NCI-H460 (cell line): ENCODE measurements at regions not wholly inside any gene's neighbourhood (a gene's known extent, or its start where the extent isn't known, plus 50 kb on each side); places are given as distances from the start of the nearest gene placed in this dataset.

Source experiments
- DNase-seq: peaks from one replicate; pipeline ENCODE4 v3.0.0-alpha.2; 2016; ENCODE audit warnings: low read depth; ENCODE audit errors: extremely low read depth

- DNase-seq = no peak
These were observed 311.2 kb downstream of the OSR1 start for GRCh38 chr2:19046986-19047780.

GRCh38 chr2:19045151-19045550, 313.3 kb downstream of the OSR1 start:
- no peak for DNase-seq

- no peak for DNase-seq
These were observed 314.5 kb downstream of the OSR1 start for GRCh38 chr2:19043893-19044292.

DNA sequence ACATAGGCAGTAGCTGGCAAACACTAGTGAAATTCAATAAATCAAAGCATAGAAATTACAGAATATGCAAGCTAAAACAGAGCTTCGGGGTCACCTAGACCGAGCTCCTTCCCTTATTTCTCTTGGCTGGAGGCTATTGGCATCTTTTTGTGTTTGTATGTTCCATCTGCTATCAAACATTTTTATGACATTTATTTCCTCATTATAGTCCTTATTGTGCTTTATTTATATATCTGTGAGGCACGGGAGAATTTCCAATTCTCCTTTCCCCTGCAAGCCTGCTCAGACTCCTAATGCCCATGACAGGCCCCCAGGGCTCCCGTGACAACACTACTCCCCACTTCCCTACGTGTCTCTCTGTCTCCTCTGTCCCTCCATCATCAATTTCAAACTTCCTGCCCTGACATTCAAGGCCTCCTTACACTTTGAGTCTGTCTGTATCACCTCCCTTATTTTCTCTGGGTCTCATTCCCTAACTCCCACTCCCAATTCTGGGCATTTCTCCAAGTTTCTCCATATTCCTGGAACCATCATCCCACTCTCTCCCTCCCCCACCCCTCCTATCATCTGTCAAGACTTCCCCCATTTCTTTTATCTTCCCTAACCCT, 316.9 kb downstream of the OSR1 start:
- DNase-seq = no peak

DNA sequence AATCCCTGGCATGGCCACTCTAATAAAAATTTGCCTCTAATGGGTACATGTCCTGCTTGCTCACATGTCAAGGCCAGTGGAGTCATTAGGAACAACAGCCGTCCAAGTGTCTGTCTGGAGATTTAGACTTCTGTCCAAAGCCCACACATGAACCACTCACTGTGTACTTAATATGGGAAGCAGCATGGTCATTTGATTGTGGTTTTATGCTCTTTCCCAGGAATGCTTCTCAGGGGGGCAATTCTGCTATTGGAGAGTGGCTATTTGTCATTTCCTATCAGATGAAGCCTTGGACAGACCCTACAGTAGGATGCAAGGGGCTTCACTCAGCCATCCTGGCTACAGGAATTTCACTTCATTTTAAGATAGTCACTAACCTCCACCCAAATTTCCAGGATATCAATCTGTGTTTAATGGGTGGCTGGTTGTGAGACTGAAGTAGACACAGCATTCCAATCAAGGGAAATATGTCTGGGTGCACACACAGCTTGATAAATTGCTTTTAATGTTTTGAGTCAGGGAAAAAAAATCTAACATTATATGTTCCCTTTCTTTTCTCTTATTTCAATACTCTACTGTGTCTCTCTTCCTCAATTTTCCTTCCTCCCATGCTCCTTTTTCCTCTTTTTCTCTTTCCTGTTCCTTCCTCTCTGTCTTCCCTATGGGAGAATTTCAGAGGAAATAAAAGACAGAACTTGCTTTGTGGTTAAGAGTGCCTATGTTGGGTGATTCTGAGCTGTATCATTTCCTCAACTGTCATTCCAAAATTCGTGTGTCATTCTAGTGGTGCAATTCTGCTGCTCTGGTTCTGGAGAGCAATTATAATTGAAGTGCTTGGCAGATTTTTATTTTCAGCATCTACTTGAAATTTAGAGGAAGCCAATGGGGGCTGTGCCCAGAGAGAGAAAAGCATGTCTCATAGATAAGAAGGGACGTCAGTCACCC, 320.1 kb downstream of the OSR1 start:
- no peak for DNase-seq

DNA sequence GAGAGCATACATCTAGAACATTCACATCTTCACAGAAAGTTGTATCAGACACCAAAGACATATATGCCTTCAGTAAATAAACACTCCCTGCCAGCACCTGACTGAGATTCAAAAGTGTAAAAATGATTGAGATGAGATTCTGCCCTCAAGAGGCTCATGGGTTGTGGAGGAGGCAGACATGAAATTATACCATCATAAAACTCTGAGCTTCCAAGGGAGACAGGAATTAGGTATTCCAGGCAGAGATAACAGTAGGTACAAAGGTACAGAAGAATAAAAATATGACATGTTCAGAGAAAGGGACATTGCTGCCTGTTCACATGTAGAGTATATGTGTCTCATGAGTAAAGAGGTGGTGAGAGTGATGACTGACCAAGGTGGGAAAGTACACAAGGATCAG, 322.3 kb downstream of the OSR1 start:
- DNase-seq = no peak

DNA sequence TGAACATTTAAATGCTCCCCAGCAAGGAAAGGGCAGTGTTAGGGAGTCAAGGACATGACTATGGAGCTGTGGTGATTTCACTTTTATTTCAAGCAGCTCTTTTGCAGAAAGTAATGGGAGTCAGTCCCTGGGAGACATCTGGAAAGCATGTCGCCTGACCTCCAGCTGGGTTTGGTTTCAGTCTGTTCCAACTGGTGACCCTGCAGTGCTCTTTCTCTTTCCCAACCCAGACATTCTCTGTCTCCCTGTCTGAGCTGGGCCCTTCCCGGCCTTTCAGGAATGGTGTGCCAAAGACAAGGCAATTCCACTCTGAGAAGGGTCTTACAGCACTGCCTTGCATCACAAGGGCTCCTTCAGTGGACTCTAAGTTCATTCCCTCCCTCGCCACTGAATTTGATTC, 323.2 kb downstream of the OSR1 start:
- no peak for DNase-seq

- no peak for DNase-seq
These were observed 325.2 kb downstream of the OSR1 start for GRCh38 chr2:19033240-19033639.

DNA sequence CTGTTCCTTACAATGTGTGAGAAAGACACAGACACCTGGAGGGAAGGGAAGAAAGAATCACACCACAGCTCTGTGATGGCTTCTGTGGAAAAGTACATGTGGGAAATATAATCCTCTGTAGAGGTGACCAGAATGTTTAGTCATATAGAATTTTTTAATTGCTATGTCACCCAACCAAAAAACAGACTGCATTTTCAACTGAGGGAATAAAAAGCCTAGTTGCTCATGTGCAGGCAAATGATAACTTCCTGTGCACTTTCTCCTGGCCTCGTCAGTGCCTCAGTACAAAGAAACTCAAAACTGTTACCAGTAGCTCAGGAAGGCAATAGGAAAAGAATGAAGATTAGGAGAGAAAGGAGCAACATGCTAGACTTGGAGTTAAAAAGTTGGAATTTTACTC, 326.8 kb downstream of the OSR1 start:
- DNase-seq = no peak

- DNase-seq = no peak
These were observed 328.8 kb downstream of the OSR1 start for GRCh38 chr2:19029655-19030054.

GRCh38 chr2:19028587-19029375, 329.6 kb downstream of the OSR1 start:
- no peak for DNase-seq

DNA sequence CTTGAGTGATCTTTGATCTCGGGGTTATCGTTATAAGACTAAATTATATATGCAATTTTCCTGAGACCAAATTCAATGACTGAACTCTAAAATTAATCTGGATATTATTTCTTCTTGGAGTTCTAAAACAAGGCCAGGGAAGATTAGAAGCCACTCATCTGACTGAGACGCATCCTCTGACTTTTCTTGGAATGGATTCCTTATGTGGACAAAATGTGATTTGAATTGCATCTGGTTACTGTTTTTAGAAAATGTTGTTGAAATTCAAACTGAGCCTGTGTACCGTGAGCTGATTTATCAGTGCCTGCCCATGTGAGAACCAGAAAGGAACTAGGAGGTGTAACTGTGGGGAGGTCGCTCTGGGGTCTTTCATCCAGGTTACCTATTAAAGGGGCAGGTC, 330.8 kb downstream of the OSR1 start:
- DNase-seq = no peak

DNA sequence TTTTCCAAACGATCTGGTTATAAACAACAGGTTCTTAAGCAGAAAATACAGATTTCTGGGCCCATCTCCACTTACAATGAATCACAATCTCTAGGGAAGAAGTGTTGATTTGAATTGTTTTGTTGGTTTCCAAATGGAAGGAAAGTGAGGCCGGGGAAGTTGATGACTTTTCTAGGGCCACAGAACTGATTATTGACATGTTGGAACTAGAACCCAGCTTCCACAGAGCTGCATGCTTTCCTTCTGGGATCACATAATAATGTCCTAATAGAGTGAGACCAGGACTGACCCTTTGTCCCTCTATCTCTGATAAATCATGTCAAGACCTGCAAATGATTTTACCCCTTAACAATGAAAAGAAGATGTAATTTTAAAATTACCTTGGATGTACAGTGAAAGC, 332.2 kb downstream of the OSR1 start:
- no peak for DNase-seq

GRCh38 chr2:19022334-19022733, 336.1 kb downstream of the OSR1 start:
- no peak for DNase-seq

DNA sequence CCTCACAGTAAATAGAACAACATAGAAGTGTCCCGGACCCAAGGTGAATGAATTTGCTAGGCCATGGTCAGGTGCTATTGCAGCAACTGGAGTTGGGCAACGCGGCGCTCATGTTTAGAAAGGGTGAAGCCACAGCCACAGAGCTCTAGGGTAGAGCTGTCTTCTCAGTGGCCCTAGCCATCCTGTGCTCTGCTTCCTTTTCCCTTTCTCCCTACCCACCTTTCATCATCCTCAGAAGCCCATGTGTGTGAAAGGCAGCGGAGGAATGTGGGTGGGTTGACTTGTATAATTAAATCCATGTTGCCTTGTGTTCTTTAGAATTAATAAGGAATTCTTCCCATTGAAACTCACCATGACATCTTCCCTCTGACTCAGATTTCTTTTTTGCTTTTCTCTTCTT, 336.7 kb downstream of the OSR1 start:
- no peak for DNase-seq

DNA sequence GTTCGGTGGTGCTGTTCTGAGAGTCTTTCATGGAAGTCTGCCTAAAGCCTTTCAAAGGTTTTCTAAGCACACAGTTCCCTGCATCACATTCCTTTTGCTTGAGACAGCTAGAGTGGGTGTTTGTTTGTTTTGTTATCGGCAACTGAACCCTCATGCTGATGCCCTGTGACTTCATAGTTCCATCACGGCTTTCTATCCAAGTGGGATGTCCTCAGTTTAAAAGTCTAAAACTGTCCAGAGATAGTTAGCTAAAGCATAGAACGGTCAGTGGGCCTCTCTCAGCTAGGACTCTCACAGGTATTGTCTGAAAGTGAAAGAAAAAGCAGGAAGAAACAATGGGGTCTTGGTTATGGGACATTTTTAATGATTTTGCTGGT, 337.3 kb downstream of the OSR1 start:
- DNase-seq = no peak

DNA sequence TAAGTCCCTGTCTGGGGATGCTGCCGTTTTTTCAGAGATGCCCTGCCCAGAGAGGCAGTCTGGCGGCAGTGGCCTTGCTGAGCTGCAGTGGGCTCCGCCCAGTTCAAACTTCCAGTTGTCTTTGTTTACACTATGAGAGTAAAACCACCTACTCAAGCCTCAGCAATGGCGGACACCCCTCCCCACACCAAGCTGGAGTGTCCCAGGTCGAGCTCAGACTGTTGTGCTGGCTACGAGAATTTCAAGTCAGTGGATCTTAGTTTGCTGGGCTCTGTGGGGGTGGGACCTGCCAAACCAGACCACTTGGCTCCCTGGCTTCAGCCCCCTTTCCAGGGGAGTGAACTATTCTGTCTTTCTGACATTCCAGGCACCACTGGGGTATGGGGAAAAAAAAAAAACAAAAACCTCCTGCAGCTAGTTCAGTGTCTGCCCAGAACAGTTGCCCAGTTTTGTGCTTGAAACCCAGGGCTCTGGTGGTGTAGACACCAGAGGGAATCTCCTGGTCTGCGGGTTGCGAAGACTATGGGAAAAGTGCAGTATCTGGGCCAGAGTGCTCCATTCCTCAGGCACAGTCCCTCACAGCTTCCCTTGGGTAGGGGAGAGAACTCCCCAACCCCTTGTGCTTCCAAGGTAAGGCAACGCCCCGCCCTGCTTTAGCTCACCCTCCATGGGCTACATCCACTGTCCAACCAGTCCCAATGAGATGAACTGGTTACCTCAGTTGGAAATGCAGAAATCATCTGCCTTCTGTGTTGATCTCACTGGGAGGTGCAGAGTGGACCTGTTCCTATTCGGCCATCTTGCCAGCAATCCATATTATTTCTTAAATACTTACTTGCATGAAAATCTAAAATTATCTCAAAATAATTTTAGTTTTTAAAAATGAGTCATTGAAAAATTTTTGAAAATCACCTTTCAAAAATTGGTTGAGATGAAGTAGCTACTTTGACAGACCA, 338.0 kb downstream of the OSR1 start:
- DNase-seq = no peak

DNA sequence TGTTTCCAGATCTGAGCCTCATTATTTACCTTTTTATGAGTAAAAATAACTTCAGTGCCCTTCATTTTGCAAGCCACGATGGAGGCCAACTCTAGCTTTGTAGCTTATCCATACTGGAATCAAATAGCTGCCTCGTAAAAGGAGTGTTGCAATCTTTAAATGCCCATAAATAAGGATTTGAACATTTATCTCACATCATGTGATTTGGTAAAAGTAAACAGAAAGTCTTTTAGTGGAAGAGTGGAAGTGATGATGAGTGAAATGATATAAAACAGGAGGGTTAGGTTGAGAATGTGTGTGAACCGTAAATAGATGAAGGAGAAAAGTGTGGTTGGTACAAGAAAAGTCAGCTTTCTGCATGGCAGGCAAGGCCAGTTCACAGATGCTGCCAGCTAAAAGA, 348.9 kb downstream of the OSR1 start:
- DNase-seq = no peak

GRCh38 chr2:19003554-19003953, 354.9 kb downstream of the OSR1 start:
- DNase-seq = no peak

- no peak for DNase-seq
These were observed 357.6 kb downstream of the OSR1 start for GRCh38 chr2:19000776-19001175.
